GM19239 (cell line): ENCODE measurements at regions not wholly inside any gene's neighbourhood (a gene's known extent, or its start where the extent isn't known, plus 50 kb on each side); places are given as distances from the start of the nearest gene placed in this dataset.

Experiments used
- DNase-seq: peaks from one replicate; pipeline ENCODE4 v3.0.0; 2011; ENCODE audit warnings: low spot score; ENCODE audit not compliant: insufficient read length
- FAIRE-seq: peaks from 2 replicates; lab custom pipeline; 2011; peaks lifted over from hg19 to GRCh38; lab: Jason Lieb, UNC

DNA sequence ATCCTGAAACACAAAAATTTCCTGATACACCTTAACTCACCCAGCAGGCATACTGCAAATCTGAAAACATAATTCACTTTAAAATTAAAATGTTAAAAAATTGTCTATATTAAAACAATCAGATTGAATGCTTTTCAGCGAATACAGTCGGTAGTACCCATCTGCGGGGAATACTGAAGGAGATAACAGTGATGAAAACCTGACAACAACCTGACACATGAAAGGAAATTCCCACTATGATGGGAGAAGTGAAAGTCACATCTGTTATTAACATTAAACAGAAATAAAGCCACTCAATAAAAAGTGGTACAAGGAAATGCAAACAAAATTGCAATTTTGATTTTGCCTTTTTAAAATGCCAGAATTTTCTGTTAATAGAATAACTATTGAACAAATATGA is 448.0 kb upstream of the SEMA3A start:
- FAIRE-seq (no peak), DNase-seq (no peak)

DNA sequence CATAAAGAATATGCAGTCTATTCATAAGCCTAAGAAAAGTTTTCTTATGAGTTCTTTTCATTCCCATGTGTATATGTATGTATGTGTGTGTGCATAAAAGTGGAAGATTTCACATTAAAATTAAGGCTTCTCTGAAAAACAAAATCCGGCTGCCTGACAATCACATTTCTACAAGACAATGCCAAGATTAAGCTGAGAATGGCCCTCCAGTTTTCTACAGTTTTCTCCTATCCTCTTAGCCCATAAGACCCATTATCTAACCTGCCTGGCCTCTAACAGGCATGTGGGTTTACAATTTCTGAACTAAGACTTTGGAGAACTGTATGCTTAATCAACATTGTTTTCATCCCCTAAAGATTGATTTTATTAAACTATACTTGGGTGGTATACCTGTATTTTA is 446.0 kb upstream of the SEMA3A start:
- DNase-seq, result no peak
- FAIRE-seq, result no peak

DNA sequence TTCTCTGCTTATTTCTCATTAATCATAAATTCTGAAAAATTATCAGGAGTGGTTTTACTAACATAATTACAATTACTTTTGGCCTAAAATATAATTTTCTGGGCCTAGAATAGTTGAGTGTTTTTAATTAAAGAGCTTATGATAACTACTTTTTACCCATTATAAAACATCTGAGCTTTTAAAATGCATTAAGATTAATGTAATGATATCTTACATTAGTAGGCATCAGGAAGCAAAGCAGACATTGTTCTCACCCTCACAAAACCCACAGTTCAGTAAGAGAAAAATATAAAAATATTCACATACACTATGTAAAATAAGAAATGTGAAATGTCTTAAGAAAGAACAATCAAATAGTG is 443.7 kb upstream of the SEMA3A start:
- FAIRE-seq (no peak), DNase-seq (no peak)

DNA sequence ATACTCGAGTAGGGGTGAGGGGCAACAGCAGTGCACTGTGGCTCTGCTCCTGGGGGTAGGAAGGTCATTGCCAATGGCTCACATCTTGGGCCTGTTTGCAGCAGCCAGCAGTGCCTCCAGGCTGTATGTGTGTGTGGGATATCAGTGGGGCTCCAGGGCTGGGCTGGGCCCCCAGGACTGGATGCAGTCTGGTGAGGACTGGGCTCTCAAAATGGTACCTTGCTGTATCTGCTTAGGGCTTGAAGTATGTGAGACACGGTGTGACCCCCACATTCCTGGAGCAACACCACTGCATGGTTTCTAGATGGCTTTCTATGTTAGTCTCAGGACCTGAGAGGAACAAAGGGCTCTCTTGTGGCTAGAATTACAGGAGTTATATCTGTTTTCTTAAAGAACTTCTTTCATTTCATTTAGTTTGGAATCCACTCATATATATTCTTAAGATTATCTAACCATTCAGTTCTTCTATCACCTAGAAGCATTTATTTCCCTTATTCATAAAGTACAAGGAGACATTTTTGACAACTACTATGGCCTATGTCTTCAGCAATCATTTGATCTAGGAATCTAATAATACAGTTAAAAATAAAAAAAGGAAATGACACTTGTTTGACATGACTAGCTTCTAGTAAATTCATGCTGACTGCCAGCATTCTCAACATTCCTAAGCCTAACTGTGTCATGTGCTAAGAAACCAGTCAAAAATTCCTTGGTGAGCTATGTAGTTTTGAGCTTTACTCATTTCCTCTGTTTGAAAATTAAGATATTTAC is 443.2 kb upstream of the SEMA3A start:
- FAIRE-seq (no peak), DNase-seq (no peak)

DNA sequence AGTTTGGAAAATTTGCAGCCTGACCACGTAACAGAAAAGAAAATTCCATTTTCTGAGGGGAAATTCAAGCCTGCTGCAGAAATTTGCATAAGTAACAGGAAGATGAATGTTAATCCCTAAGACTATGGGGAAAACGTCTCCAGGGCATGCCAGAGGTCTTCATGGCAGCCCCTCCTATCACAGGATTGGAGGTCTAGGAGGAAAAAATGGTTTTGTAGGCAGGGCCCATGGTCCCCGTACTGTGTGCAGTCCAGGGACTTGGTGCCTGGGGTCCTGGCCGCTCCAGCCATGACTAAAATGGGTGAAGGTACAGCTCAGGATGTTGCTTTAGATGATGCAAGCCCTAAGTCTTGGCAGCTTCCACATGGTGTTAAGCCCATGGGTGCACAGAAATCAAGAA is 437.3 kb upstream of the SEMA3A start:
- DNase-seq (no peak), FAIRE-seq (no peak)

DNA sequence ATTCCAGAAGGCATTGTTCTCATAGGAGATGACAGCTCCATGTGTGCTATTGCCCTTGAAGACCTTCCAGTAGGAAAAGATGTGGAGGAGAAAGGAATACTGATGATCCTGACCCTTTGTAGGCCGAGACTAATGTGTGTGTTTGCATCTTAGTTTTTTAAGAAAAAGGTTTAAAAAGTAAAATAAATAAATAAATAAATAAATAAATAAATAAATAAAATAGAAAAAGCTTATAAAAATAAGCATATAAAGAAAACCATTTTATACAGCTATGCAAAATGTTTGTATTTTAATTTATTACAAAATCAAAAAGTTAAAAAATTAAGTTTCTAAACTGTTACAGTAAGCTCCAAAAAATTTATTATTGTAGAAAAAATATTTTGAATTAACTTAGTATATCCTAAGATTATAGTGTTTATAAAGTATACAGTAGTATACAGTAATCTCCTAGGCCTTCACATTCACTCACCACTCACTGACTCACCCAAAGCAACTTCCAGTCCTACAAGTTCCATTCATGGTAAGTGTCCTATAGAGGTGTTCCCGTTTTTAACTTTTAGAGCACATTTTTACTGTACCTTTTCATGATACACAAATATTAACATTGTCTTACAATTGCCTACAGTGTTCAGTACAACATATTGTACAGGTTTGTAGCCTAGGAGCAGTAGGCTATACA is 435.2 kb upstream of the SEMA3A start:
- DNase-seq (no peak), FAIRE-seq (no peak)

DNA sequence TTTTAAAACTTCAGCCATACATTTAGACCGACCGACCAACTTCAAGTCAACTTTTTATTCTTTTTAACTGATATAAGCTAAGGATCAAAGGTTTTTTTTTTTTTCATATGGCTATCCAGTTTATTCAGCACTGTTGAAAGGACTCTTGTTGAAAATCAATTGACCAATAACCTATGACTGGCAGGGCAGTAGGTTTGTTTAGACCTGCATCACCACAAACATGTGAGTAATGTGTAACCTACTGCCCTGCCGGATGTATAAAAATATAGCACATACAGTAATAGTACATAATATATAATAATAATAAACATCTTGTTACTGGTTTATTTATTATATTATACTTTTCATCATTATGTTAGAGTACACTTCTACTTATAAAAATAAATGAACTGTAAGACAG is 434.6 kb upstream of the SEMA3A start:
- FAIRE-seq (no peak), DNase-seq (no peak)

DNA sequence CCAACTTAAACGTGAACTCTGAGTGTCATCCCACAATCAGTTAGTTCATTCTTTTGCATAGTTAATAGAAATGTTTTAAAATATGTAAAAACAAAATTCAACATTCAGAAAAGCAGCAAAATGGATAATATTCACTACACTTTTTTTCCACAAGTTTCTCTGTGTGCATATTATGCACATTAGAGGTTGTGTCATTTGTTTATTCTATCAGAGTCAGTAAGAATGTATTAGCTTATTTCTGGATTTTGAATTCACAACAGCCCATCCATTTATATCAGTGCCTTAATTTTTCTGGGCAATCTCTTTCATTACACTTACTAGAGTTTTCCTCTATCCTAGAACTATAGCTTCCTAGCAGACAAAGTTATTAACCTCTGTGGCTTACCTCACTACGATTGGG is 432.7 kb upstream of the SEMA3A start:
- no peak for FAIRE-seq
- DNase-seq, result no peak

DNA sequence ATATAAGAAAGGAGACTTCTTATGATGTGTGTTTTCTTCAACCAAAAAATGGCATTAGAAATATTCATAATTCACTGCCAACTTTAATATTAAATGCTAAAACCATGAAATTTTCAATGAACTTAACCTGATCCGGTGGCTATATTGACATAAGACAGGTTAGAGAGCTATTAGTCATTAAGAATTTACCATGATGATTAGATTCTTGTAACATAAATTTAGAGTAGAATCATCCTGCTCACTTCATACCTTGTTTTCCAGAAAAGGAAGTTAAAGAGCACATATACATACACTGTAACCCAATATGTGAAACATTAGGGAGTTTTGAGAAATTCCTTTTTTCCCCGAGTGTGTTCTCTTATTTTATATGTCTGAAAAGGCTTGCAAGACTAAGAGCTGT is 430.3 kb upstream of the SEMA3A start:
- DNase-seq (no peak), FAIRE-seq (no peak)

DNA sequence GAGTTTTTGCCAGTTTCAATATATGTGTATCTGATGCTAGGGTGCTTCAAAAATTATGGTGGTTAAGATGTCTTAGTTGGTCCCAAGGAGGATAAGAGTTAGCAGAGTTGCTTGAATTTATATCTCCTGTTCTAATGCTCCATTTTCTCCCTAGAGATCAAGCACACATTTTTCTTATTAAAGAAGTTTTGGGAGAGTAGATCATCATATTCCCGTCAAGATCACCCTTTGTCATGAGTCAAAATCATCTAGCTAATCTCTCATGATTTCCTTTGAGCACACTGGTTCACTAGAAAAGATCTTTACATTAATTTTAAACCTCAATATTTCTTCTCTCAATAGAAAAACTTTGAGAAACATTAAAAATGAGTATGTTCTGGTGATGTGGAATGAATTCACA is 429.9 kb upstream of the SEMA3A start:
- FAIRE-seq, result no peak

DNA sequence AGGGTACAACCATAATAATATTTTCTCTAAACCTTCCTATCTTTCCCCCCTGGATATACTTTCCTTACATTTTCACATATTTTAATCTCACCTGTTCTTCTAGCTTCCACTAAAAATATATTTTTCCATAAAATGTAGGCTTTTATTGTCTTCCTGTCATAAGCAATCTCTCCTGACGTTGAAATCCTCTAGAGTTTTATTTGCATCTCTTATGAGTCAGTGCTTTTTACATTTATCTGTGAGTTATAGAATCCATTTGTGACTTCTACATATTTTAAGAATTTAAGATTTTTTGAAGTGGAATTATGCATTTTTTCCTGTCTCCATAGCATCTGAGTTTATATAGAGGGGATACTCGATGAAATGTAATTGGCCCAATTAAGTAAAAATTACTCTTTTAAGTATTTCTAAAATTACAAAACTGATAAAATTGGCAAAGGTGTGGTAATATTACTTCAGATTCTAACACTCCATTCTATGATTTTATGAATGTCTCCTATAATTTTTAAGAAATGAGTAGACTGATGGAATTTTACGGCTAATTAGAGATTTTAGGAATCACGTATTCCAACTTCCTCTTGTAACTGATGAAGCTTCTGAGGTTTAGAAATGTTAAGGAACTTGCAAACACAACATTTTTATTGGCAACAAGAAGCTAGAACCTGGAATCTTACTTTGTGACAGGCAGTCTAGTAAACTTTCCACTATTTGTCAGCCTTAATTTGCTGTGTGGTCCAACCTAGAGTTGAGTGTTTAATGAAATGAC is 422.9 kb upstream of the SEMA3A start:
- no peak for FAIRE-seq
- no peak for DNase-seq

More for the DNA sequence above, 429.9 kb upstream of the SEMA3A start:
- DNase-seq, result no peak

DNA sequence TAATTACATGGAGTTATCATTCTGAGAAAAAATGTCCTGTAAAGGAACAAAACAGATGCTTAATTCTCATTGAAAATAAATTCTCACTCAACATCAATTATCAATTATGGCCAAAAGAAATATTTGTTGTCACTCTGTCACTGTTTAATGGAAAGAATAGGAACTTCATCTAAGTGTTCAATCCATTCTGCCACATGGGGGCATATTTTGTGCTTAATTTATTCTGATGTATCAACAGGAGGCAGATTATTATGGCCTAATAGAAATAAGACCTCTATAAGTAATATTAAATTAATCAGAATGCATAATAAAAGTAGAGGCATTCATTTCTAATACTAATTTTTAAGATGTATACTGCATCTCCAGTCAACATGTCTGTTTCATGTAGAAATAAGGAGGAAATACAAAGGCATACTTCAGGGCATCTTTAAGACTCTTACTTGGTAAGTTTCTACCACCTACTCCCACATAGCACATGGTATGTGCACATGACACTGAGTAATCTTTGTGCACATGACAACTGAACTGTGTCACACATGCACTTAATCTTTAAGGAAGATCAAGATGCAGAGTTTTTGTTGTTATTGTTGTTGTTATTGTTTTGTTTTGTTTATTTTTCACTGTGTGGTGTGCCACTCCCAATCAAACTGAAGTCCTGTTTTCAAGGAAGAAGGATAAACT is 420.4 kb upstream of the SEMA3A start:
- DNase-seq (no peak), FAIRE-seq (no peak)

DNA sequence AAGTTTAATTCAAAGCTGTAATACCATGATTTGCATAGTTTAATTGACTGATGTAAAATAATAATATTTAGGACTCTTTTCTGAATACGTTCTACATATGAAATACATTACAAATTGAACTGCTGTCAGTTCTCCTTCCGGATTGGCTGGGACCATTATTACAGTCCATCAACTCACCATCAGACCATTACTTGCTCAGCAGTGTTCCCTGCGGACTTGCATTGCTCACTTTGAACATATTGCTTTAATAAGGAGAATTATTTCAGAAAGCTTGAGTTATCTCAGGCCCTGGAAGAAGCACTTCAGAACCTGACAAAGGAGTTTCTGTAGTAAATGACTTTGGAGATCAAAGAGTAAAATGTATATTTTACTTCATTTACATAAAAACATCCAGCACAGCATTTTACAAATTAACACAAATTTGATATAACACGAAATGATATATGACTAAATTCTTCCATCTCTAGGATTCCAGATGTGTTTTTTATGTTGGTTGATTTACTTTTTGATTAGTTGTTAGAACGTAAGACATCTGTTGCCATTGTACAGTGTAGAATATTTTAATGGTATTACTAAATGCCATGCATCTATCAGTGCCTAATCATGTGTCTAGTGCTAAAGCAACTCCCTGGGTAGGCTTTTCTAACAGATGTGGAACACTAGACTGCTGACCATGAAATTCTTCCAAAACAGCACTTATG is 418.5 kb upstream of the SEMA3A start:
- DNase-seq, result no peak
- FAIRE-seq, result no peak

DNA sequence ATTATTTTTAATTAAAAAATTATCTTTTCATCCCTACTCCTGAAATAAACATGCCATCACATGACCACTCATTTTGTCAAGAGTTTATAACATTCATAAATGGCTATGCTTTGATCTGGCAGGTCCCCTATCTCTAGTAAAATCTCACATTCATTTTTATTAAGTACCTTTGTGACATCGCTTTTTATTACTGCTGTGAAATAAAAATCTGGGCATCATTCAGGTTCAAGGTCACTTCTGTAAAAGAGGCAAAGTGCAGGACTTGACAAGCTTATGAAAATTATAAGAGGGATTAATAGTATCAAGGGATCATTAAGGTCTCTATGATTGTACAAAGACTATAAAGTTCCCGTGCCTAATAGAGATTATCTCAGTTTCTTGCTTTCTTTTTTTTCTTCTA is 416.8 kb upstream of the SEMA3A start:
- DNase-seq (no peak), FAIRE-seq (no peak)

DNA sequence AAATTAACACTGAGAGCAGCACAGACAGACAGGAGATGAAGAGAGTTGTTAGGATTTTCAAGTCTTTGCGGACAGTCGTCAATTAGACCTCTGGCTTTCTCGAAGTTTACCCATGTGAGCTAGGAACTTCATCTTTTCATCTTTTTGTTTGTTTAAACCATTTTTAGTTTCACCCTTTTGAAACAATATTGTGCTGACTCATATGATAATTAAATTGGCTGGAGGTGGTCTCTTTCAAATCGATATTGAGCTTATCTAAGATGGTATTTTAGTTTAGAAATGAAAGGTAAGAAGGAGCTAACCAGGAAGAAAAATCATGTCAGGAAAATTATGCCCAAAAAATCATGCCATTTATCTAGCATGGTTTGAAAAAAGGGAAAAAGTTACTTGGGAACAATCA is 415.8 kb upstream of the SEMA3A start:
- FAIRE-seq (no peak), DNase-seq (no peak)

DNA sequence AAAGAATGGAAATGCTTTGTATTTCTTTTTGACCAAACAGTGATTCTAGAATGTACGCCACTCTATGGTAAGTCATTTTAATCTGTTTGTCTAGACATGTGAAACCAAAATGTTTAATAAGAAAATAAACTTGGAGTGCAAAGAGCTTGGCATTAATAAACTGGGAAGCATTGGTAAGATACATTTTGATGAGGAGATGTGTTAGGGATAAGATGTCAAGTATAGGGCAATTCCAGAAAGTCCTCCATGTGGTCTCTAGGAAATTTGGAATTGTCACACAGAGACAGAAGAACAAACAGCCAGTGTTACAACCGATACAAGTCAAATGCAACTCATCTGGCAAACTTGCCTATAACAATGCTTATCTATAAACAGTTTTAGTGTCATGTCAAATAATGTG is 410.7 kb upstream of the SEMA3A start:
- DNase-seq (no peak), FAIRE-seq (no peak)

DNA sequence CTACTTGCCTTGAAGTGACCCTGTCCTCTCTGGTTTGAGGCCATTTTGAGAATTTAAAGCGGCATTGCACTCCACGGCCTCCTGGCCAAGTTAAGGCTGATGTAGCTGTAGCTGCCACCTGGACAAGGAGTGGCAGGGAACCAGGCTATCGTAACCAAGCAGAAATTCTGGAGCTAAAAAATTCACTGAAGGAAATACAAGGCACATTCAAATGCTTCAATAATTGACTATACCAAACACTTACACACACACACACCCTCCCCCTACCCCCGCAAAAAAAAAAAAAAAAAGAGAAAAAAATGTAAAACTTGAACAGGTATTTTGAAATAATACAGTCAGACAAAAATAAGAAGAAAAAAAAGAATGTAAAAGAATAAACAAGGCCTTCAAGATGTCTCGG is 409.0 kb upstream of the SEMA3A start:
- DNase-seq (no peak), FAIRE-seq (no peak)

DNA sequence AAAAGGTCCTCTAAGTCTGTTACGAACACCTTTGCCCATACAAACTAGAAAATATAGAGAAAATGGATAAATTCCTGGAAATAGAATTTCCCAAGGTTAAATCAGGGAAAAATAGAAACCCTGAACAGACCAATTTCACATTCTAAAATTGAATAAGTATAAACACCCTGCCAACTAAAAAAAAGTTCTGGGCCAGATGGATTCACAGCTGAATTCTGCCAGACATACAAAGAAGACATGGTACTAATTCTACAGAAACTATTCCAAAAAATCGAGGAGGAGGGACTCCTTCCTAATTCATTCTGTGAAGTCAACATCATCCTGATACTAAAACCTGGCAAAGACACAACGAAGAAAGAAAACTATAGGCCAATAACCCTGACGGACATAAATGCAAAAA is 400.4 kb upstream of the SEMA3A start:
- FAIRE-seq, result no peak
- no peak for DNase-seq

DNA sequence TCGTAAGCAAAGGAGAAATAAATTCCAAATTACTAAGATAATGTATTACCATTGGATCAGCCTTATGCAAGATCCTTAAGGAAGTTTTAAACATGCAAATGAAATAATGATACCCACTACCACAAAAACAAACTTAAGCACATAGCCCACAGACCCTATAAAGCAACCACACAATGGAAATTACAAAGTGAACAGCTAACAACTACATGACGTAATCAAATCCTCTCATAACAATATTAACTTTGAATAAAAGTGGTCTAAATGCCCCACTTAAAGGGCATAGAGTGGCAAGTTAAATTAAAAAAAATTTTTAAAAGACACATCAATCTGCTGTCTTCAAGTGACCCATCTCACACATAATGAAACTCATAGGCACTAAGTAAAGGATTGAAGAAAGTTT is 397.3 kb upstream of the SEMA3A start:
- FAIRE-seq (no peak), DNase-seq (no peak)

DNA sequence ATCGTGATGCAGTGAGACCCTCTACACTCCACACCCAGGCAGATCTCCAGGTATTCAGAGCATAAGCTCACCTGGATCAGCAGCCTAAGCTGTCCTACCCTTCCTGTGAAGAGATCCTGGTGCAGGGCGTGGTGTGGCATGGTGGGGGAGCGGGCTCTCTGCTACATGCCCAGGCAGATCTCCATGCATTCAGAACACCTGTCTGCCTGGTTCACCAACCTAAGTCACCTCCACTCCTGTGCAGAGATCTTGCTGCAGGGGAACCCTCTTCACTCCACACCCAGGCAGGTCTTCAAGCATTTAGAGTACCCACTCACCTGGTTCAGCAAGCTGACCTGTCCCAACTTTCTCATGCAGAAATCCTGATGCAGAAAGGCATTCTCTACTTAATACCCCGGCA is 394.4 kb upstream of the SEMA3A start:
- FAIRE-seq (no peak), DNase-seq (no peak)
